HG03439 (cell line): ENCODE measurements at regions not wholly inside any gene's neighbourhood (a gene's known extent, or its start where the extent isn't known, plus 50 kb on each side); places are given as distances from the start of the nearest gene placed in this dataset.
A peak's percentile ranks its signal among the peaks of the same experiment; 100 is the strongest.
"Not testable (repeated sequence)": the region's sequence is repeated elsewhere in the genome, so short reads cannot be mapped to it uniquely, and the experiment has no call there.

Experiments used
- ATAC-seq: cut with Tn5 transposase; IDR thresholded peaks from one replicate; pipeline ENCODE4 v1.9.1; 2021; ENCODE audit warnings: mild to moderate bottlenecking, moderate library complexity; ENCODE audit not compliant: unreplicated experiment

- ATAC-seq, result no peak
These were observed 106.7 kb upstream of the PRKX start for GRCh38 chrX:3820167-3820566.

- not testable (repeated sequence) for ATAC-seq
These were observed 104.0 kb upstream of the PRKX start for GRCh38 chrX:3817480-3817879.

- no peak for ATAC-seq
These were observed 102.6 kb upstream of the PRKX start for GRCh38 chrX:3815896-3816664.

- peak; percentile 33 for ATAC-seq
These were observed 98.2 kb upstream of the PRKX start for GRCh38 chrX:3811331-3812311.

- no peak for ATAC-seq
These were observed 94.5 kb upstream of the PRKX start for GRCh38 chrX:3807906-3808305.

GRCh38 chrX:3806630-3807029, 93.2 kb upstream of the PRKX start:
- no peak for ATAC-seq

GRCh38 chrX:3803713-3804112, 90.3 kb upstream of the PRKX start:
- ATAC-seq, result no peak

- no peak for ATAC-seq
These were observed 89.9 kb upstream of the PRKX start for GRCh38 chrX:3803305-3803704.

- ATAC-seq, result not testable (repeated sequence)
These were observed 82.0 kb upstream of the PRKX start for GRCh38 chrX:3795411-3795810.

- ATAC-seq, result no peak
These were observed 78.0 kb upstream of the PRKX start for GRCh38 chrX:3791449-3791848.

- ATAC-seq, result no peak
These were observed 75.2 kb upstream of the PRKX start for GRCh38 chrX:3788494-3789233.

- ATAC-seq, result no peak
These were observed 74.4 kb upstream of the PRKX start for GRCh38 chrX:3787856-3788255.

- ATAC-seq, result not testable (repeated sequence)
These were observed 72.4 kb upstream of the PRKX start for GRCh38 chrX:3785822-3786221.

GRCh38 chrX:3780564-3780963, 67.1 kb upstream of the PRKX start:
- ATAC-seq, result no peak

- ATAC-seq, result no peak
These were observed 66.1 kb upstream of the PRKX start for GRCh38 chrX:3779546-3779945.

GRCh38 chrX:3777416-3777815, 64.0 kb upstream of the PRKX start:
- no peak for ATAC-seq

GRCh38 chrX:3771766-3772165, 58.3 kb upstream of the PRKX start:
- no peak for ATAC-seq

GRCh38 chrX:3768881-3769280, 55.4 kb upstream of the PRKX start:
- no peak for ATAC-seq
